ENCODE measurements at regions not wholly inside any gene's neighbourhood (a gene's known extent, or its start where the extent isn't known, plus 50 kb on each side); places are given as distances from the start of the nearest gene placed in this dataset.

DNA sequence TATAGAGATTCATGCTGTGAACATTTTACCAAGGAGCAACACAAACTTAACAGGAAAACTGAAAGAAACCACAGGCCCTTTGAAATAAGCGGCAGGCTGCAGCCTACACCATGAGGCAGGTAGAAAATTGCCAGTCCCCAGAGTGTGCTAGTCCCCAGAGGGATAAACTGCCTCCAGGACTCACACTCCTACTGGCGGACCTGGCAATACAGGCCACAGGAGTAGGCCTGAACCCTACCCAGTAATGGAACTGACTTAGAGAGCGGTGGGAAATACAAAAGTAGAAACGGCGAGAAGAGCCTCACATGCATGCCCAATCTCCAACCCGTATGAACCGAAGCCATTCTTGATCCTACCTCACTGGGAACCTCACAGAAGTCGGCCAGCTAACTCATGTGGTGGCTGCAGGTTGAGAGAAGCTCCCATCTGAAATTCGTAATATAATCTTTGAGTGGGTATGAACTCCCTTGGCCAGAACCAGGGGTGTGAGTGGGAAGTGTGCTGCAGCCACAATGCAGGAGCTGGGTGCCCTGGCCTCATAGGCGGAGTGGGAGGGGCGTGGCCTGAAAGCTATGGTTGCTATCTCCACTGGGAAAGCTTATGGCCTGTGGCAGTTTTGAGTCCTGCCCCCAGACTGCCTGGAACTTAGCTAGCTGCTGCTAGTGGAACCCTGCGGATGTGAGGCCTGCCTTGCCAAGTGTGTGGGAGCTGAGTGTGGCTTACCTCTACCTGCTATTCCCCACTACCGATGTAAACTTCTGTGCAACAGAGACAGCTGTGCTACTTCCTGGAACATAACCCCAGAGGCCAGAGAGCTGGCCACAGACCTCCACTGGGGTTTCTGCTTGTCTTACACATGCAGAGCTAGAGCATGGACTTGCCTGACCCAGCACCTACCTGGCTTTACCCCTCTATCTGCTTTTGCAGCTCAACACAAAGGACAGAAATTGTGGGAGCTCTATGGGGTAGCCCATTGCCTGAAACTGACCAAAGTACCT is 146.5 kb upstream of the COL21A1 start:
- DNase-seq (no peak), ATAC-seq (no peak), FAIRE-seq (no peak)
- H3K27ac ChIP-seq = no peak overlapping the region
- peaks cover 0 to 2% (median 0%) of the 10 kb centered on the region in 3 donors for H3K4me1 ChIP-seq
- TF ChIP-seq, protein P1, sequence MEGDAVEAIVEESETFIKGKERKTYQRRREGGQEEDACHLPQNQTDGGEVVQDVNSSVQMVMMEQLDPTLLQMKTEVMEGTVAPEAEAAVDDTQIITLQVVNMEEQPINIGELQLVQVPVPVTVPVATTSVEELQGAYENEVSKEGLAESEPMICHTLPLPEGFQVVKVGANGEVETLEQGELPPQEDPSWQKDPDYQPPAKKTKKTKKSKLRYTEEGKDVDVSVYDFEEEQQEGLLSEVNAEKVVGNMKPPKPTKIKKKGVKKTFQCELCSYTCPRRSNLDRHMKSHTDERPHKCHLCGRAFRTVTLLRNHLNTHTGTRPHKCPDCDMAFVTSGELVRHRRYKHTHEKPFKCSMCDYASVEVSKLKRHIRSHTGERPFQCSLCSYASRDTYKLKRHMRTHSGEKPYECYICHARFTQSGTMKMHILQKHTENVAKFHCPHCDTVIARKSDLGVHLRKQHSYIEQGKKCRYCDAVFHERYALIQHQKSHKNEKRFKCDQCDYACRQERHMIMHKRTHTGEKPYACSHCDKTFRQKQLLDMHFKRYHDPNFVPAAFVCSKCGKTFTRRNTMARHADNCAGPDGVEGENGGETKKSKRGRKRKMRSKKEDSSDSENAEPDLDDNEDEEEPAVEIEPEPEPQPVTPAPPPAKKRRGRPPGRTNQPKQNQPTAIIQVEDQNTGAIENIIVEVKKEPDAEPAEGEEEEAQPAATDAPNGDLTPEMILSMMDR (IDR thresholded peaks at IDR 0.05) = no peak
- no peak overlapping the region for H3K4me3 ChIP-seq
- no peaks in the 10 kb centered on the region for H3K9me3 ChIP-seq
- H3K36me3 ChIP-seq = no peaks in the 10 kb centered on the region
- WGBS, 2 donors = 91 to 92% methylated on average over 13 of the region's 13 CpGs
- no peaks in the 10 kb centered on the region for H3K27me3 ChIP-seq
- intact Hi-C loops (cut with DNase I) = no loop called here

DNA sequence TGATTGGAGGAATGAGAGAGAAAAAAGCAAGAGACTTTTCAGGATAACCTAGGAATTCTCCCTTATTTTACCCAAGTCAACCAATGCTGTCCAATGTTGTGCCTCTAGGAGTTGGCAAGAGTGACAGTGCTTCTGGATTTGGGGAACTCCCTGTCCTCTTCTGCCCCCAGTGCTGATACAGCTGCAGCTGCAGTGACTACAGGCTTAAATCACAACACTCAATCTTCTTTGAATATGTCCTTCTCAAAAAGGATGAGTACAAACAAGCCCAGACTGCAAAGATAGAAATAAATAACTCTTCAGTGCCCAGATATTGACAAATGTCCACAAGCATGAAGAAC is 141.0 kb upstream of the COL21A1 start:
- Histone ChIP-seq H3K4me1 (peaks cover 0 to 8% (median 0%) of the 10 kb centered on the region in 3 donors), H3K4me3 (no peak overlapping the region), H3K9me3 (no peaks in the 10 kb centered on the region), H3K27ac (no peak overlapping the region), H3K36me3 (no peaks in the 10 kb centered on the region), H3K27me3 (no peaks in the 10 kb centered on the region)
- DNase-seq (no peak), FAIRE-seq (no peak), ATAC-seq (peak in 2 of 4 donors; percentile 18 to 49)
- intact Hi-C loops (cut with DNase I) = no loop called here
- TF ChIP-seq, protein P1 (IDR thresholded peaks at IDR 0.05) = no peak

DNA sequence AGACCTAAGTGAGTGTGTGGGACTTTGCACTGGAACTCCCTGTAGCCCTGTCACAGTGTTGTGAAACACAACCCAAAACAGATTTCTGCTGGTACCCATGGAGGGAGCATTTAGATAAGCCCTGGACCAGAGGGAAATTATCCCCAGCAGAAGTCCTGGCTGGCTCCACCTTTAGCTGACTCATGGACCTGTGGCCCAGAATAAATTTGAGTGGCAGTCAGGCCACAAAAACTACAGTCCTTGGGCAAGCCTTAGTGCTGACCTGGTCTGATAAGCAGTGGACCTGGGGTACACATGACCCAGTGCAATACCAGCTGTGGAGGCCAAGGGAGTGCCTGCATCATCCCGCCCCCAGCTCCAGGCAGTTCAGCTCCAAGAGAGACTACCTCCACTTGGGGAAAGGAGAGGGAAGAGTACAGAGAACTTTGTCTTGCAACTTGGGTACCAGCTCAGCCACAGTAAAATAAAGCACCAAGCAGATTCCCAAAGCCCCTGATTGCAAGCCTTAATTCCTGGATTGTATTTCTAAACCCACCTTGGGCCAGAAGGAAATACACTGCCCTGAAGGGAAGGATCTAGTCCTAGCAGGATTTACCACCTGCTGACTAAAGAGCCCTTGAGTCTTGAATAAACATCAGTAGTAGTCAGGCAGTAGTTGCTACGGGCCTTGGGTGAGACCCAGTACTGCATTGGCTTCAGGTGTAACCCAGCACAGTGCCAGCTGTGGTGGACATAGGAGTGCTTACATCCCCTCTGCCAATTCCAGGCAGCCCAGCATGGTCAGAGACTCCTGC is 140.4 kb upstream of the COL21A1 start:
- TF ChIP-seq, protein P1 (IDR thresholded peaks at IDR 0.05) = no peak
- ATAC-seq (peak; percentile 55 to 93 (median 80)), DNase-seq (peak in 4 of 6 donors; percentile 30 to 54 (median 31)), FAIRE-seq (no peak)
- Histone ChIP-seq H3K27me3 (no peaks in the 10 kb centered on the region), H3K27ac (no peak overlapping the region), H3K9me3 (no peaks in the 10 kb centered on the region), H3K4me3 (no peak overlapping the region), H3K4me1 (peaks cover 0 to 8% (median 3%) of the 10 kb centered on the region in 3 donors), H3K36me3 (no peaks in the 10 kb centered on the region)
- WGBS, 2 donors = 73 to 79% methylated on average over 2 of the region's 2 CpGs
- intact Hi-C loops (cut with DNase I) = no loop called here

DNA sequence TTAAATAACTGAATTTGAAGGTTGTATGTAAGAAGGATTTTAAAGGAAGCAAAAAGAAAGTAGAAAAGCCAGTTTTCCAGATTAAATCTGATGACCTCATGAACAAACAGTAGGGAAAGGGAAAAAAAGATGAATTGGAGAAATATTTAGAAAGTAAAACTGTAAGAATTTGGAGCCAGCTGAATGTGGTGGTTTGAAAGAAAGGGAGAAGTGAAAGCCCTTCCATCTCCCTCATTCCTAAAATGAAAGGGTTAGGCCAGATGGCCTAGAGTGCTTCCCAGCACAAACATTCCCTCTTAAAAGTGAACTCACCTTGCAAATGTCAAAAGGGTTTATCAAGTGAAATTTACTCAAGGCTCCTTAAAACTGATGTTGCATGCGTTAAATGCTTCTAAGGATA is 139.3 kb upstream of the COL21A1 start:
- intact Hi-C loops (cut with DNase I) = no loop called here

More for the DNA sequence above, 139.3 kb upstream of the COL21A1 start:
- Histone ChIP-seq H3K27ac (no peak overlapping the region), H3K27me3 (no peaks in the 10 kb centered on the region), H3K4me1 (peaks cover 0 to 8% (median 3%) of the 10 kb centered on the region in 3 donors), H3K36me3 (no peaks in the 10 kb centered on the region), H3K9me3 (no peaks in the 10 kb centered on the region), H3K4me3 (no peak overlapping the region)
- 93 to 100% methylated on average over 1 of the region's 1 CpG for WGBS, 2 donors
- DNase-seq = no peak
- ATAC-seq = no peak
- no peak for FAIRE-seq
- TF ChIP-seq, protein P1 (IDR thresholded peaks at IDR 0.05) = no peak
